ENCODE measurements at regions not wholly inside any gene's neighbourhood (a gene's known extent, or its start where the extent isn't known, plus 50 kb on each side); places are given as distances from the start of the nearest gene placed in this dataset.

- Histone ChIP-seq H3K4me3 (no peak overlapping the region), H3K9me3 (no peaks in the 10 kb centered on the region), H3K36me3 (no peaks in the 10 kb centered on the region), H3K27me3 (no peaks in the 10 kb centered on the region), H3K4me1 (no peaks in the 10 kb centered on the region), H3K27ac (no peak overlapping the region)
- TF ChIP-seq, protein P1, sequence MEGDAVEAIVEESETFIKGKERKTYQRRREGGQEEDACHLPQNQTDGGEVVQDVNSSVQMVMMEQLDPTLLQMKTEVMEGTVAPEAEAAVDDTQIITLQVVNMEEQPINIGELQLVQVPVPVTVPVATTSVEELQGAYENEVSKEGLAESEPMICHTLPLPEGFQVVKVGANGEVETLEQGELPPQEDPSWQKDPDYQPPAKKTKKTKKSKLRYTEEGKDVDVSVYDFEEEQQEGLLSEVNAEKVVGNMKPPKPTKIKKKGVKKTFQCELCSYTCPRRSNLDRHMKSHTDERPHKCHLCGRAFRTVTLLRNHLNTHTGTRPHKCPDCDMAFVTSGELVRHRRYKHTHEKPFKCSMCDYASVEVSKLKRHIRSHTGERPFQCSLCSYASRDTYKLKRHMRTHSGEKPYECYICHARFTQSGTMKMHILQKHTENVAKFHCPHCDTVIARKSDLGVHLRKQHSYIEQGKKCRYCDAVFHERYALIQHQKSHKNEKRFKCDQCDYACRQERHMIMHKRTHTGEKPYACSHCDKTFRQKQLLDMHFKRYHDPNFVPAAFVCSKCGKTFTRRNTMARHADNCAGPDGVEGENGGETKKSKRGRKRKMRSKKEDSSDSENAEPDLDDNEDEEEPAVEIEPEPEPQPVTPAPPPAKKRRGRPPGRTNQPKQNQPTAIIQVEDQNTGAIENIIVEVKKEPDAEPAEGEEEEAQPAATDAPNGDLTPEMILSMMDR (IDR thresholded peaks at IDR 0.05), result no peak
- TF ChIP-seq POLR2A (IDR thresholded peaks at IDR 0.05) (no peak), POLR2AphosphoS5 (IDR thresholded peaks at IDR 0.05) (no peak)
- no peak for DNase-seq (ENCODE audit: low spot score in 2 of 2)
- intact Hi-C loops (cut with DNase I; ENCODE audit: low total_unique reads), result no loop called here
Observed at GRCh38 chr2:147499785-147500184, 345.0 kb upstream of the ACVR2A start.

- Histone ChIP-seq H3K36me3 (no peaks in the 10 kb centered on the region), H3K4me3 (no peak overlapping the region), H3K4me1 (no peaks in the 10 kb centered on the region), H3K9me3 (peaks cover 0 to 6% of the 10 kb centered on the region in 2 donors), H3K27ac (no peak overlapping the region), H3K27me3 (no peaks in the 10 kb centered on the region)
- intact Hi-C loops (cut with DNase I; ENCODE audit: low total_unique reads), result no loop called here
- no peak for DNase-seq (ENCODE audit: low spot score in 2 of 2)
- TF ChIP-seq, protein P1 (IDR thresholded peaks at IDR 0.05), result no peak
- no peak for TF ChIP-seq POLR2A (IDR thresholded peaks at IDR 0.05)
- TF ChIP-seq POLR2AphosphoS5 (IDR thresholded peaks at IDR 0.05), result no peak
Observed at GRCh38 chr2:147495734-147496133, 349.1 kb upstream of the ACVR2A start.

- H3K4me1 ChIP-seq, result no peaks in the 10 kb centered on the region
- TF ChIP-seq, protein P1 (IDR thresholded peaks at IDR 0.05), result no peak
- TF ChIP-seq POLR2AphosphoS5 (IDR thresholded peaks at IDR 0.05) (no peak), POLR2A (IDR thresholded peaks at IDR 0.05) (no peak)
- H3K27ac ChIP-seq, result no peak overlapping the region
- no peaks in the 10 kb centered on the region for H3K36me3 ChIP-seq
- H3K4me3 ChIP-seq, result no peak overlapping the region
- H3K9me3 ChIP-seq, result peaks cover 0 to 6% of the 10 kb centered on the region in 2 donors
- intact Hi-C loops (cut with DNase I; ENCODE audit: low total_unique reads), result no loop called here
- no peak for DNase-seq (ENCODE audit: low spot score in 2 of 2)
- H3K27me3 ChIP-seq, result no peaks in the 10 kb centered on the region
Observed at GRCh38 chr2:147492471-147492870, 352.4 kb upstream of the ACVR2A start.

DNA sequence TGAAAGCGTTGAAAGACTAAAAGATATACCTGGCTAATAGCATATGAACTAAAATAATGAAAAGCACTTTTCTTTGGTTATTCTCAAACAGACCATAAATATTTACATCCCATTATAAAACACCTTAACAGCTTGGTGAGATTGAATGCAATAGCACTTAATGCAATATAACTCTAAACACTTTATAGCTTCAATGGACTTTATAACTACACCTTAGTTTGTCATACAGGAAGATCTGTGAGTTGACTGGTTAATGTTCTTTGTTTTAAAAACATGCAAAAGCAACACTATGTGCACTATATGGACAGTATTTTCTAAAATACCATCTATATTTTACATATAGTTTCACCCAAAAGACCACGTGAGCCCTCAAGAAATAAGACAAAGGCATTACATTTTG is 353.3 kb upstream of the ACVR2A start:
- H3K27ac ChIP-seq, result no peak overlapping the region
- no peaks in the 10 kb centered on the region for H3K4me1 ChIP-seq
- H3K4me3 ChIP-seq, result no peak overlapping the region
- intact Hi-C loops (cut with DNase I; ENCODE audit: low total_unique reads), result no loop called here
- no peaks in the 10 kb centered on the region for H3K27me3 ChIP-seq
- H3K9me3 ChIP-seq, result peaks cover 0 to 6% of the 10 kb centered on the region in 2 donors
- H3K36me3 ChIP-seq, result no peaks in the 10 kb centered on the region
- no peak for TF ChIP-seq POLR2A (IDR thresholded peaks at IDR 0.05)
- TF ChIP-seq, protein P1 (IDR thresholded peaks at IDR 0.05), result no peak
- TF ChIP-seq POLR2AphosphoS5 (IDR thresholded peaks at IDR 0.05), result no peak
- no peak for DNase-seq (ENCODE audit: low spot score in 2 of 2)

DNA sequence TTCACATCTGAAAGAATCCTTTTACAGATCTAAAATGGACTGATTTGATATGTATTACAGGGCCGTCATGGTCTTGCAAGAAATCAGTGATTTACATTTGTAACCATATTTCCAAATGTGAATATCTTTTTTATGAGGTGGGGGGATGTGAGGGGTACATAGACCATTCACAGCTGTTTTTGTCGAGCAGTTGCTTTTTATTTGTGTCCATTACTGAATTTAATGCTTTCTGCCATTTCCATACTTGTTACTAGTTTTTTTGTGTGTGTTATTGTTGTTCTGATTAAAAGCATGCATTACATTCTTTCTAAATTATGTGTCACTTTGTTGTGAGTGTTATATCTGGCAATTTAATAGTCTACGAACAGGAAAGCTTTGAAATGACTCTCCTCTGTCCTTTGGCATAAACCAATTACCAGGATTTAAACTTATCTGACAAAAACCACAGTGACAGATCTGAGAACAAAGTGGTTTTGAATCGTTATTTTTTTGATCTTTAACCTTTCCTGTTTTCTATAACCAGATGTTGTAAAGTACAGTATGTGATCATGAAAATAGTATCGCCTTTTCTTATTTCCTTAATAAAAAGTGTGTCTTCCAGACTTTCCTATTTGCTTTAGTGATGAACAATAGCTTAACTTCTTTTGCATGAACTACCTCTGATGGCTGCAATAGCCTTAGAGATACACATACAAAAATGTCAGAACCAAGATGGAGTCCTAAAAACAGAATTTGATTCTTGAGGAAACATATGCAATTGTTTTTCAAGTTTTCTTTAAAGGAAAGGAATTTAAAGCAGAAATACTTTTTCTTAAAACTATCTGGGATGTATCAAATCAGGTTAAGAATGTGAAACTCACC is 354.2 kb upstream of the ACVR2A start:
- TF ChIP-seq, protein P1 (IDR thresholded peaks at IDR 0.05), result no peak
- TF ChIP-seq POLR2AphosphoS5 (IDR thresholded peaks at IDR 0.05) (no peak), POLR2A (IDR thresholded peaks at IDR 0.05) (no peak)
- intact Hi-C loops (cut with DNase I; ENCODE audit: low total_unique reads), result no loop called here
- Histone ChIP-seq H3K4me3 (no peak overlapping the region), H3K9me3 (peaks cover 0 to 6% of the 10 kb centered on the region in 2 donors), H3K36me3 (no peaks in the 10 kb centered on the region), H3K4me1 (no peaks in the 10 kb centered on the region), H3K27me3 (no peaks in the 10 kb centered on the region), H3K27ac (no peak overlapping the region)
- DNase-seq (ENCODE audit: low spot score in 2 of 2), result no peak
